HL-60/S4 (cell line): ENCODE measurements at regions not wholly inside any gene's neighbourhood (a gene's known extent, or its start where the extent isn't known, plus 50 kb on each side); places are given as distances from the start of the nearest gene placed in this dataset.

ENCODE experiments used
- in situ Hi-C: fragments of 300-500 bp; cut with MboI; formaldehyde crosslinking; loops from 2 replicates; pipeline ENCODE4 v1.14.3; 2022; ENCODE audit warnings: low sequenced_read_pairs

DNA sequence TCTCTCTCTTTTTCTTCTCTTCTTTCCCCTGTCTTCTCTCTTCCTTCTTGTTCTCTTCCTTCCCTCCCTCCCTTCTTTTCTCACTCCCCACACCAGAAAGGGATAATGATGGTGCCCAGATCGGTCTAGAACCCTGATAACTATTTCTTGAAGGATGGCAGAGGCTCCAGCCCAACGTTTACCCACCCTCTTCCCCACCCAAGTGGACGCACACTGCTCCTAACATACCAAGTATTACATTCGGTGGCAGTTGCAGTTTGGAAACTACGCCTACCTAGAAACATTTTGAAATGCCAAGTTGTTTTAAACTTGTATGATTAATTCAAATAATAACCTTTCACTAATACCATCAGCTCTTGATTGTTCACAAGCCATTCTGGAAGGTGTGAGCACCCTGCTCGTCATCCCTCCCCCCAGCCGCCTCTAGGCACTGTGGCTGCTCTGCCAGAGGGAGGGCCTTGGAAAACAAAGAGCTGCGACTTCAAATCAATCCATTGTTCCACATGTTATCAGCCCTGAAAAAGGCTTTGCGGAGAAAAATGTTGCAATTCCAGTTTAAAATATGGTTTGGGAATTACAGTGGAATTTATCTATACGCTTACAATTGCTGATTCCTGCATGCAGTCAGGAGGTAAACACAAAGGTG lies 1017.5 kb upstream of the TENM3 start:
- in situ Hi-C loops: no loop called here

DNA sequence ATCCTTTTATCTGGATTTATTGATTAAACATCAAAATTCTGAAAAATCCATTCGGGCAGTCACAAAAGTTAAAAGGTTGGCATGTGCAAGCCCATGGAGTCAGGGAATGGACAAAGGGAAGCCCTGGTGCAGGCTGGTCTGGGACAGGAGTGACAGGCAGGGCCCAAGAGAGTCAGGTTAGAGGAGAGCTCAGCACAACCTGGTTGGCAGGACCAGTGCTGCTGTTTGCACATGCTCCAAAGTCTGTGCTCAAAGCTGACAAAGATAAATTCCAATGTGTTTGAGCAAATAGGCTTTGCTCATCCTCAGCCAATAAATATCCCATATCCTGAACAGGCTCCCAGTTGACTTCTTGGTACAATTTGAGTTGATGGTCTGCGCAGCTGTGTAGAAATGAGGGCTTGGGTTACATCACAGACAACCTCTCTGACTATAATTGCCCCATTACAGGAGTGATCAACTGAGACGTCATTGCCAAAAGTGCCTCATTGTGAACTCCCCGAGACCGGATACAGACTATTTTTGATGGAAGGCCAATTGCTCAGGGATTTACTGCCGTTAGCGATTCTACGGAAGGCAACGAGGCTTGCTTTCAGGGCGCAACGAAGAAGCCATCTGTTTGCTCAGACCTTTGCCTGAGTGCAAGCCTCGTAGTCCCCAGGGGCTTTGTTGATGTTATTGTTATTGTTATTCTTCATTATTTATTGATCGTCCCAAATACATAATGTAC lies 1008.1 kb upstream of the TENM3 start:
- in situ Hi-C loops: no loop called here

DNA sequence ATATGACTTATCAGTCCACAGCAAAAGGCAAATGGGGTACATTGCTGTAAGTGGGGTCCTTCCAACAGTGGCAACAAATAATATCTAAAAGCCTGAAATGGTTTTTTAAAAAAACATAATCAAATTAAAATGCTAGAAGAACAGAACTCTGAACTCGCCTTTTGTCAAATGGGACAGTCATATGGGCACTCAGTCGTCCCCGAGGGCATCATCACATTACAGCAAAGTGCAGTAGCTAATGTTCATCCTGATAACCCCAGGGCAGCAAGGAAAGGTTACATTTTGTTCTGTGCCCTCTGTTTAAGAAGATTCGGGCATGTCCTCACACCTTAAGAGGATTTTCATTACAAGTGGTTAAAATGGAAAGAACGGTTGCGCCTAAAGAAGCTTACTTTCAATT lies 997.9 kb upstream of the TENM3 start:
- in situ Hi-C loops: no loop called here

DNA sequence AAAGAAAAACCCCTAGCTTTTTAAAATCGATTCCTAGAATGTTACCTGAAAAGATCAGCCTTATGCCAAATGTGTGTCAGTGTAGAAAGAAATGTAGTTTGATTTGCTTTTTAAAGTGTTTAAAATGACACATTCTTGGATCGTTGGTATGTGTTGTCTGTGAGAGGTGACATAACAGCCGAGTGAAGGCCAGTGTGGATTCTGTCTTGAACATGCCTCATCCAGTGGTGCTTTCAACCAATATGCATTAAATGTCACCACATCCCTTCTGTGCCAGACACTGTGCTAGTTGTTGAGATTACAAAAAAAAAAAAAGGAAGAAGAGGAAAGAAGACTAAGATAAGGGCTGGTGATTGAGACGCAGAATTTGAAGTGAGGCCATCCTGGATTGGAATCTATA lies 994.2 kb upstream of the TENM3 start:
- in situ Hi-C loops: no loop called here

DNA sequence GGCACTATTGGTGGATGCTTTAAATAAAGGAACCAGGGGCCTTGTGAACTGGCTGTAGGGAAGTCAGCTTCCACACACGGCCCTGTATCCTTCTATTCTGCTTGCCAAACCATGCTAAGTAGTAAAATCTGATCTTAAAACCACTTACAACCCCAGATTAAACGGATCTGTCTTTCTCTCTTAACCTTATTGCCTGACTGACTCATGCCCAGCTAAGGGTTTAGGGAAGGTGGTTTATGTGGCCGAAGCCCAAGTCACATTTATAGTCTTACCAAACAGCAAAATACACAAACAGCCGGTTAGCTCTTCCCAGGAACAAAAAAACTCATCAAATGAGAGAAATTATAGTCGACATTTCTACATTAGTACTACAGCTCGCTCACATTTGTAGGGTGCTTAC lies 988.4 kb upstream of the TENM3 start:
- in situ Hi-C loops: no loop called here

DNA sequence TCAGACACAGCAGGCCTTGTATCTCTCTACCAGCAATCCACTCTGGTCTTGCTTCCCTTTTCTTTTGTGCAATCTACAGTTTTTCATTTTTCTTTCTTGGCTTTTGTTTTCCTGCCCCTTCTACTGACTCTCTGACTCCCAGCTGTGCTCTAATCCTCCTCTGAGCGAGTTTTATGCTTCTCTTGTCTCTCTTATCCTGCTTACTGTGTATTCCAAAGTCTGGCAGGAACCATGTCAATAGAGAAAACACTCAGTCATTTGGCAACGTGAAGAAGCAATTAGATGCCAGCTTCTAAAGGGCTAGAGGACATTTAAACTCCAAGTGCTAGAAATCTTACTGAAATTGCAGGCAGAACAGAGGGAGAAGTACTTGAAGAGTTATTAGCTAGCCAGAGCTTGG lies 984.6 kb upstream of the TENM3 start:
- in situ Hi-C loops: no loop called here

DNA sequence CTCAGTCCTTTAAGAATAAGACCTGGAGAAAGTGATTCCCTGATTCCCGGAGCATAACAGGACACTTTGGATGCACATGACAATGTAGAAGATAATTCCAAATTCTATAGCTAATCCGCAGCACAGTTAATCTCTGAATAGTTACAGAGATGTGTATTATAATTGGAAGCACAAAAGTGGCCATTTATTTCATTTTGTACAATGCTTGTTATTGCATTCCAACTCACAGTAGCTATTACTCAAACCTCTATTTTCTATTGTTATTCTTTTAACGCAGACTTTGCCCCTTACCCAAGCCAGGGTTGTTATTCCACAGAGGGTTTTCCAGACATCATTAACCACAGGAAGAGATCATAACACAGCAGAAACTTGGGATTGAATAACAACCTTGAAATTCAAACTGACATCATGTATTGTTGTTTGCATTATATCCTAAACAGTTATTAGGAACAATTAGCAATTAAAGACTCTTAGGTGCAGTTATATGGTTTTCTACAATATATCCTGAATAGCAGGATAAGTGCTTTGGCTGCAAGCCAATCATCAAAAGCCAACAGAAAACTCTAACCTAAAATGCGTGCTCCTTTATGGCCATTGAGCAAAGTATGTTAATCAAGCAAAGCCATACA lies 984.0 kb upstream of the TENM3 start:
- in situ Hi-C loops: no loop called here

DNA sequence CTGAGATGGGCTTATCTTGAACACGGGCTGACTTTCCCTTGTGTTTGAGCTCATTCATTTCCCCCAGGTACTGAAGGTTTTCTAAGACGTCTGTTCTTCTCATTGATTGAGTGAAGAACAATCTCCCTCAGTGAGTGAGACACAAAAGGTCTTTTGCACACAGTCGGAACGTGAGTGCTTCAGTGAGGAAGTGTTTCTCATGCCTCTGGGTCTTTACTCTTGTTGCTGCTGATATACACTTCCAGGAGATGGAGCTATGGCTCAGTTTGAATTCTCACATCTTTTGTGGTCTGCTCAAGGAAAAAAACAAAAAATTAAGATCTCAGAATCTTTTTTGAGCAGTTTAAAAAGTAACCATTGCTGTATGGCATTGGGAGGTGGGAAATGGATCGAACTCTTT lies 981.9 kb upstream of the TENM3 start:
- in situ Hi-C loops: no loop called here

DNA sequence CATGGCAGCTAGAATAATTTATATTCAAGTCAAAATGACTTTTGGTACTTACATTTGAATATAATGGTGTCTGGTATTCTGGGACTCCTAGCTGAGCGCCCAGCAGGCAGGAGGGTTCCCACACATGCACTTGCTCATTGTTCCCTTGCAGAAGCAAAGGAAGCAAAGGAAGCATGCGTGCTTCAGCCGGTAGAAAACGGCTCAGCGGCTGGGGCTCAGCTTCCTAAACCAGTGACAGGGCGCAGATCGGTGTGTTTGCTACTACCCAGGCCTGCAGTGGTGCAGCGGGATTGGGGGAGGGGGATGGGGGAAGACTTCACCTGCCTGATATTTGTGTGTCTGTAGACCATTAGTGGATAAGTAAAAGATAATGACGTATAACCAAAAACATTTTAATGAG lies 978.3 kb upstream of the TENM3 start:
- in situ Hi-C loops: no loop called here

DNA sequence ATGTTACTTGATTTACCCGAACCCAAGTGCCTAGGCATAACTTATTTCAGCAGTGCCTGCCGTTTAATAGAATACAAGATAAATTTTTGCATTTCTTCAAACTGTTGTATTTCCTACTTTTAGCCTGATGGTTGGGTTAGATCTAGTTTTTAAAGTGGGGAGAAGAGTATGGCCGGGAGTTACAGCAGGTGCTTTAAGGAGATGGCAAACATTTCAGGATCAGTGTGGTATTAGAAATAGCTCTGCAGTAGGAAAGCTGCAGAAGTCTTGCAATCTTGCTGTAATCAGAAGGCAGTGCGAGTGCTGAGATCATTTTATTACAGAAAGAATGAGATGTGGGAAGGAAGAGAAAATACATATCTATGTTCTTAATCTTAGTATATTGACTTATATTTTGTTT lies 977.8 kb upstream of the TENM3 start:
- in situ Hi-C loops: no loop called here

DNA sequence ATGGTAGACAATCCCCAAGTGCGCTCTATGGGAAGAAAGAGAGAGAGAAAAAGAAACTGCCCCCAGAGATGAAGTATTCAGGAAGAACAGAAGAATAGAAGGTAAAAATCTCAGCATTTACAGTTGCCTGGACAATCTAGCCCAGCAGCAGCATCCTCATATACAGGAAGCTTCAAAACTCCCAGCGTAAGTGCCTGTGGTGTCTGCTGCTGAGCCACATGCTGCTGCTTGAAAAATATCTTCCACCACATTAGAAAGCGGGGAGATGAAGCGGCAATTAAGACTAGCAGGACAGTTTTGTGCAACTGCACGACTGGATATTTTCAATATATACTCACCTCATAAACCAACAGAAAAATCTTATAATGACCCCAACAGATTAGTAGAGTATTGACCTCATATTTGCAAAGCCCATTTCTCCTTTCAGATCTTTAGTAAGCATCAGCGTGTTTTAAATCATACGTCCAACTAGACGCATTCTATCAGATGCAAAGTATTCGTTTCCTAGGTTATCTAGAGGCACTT lies 972.0 kb upstream of the TENM3 start:
- in situ Hi-C loops: no loop called here

DNA sequence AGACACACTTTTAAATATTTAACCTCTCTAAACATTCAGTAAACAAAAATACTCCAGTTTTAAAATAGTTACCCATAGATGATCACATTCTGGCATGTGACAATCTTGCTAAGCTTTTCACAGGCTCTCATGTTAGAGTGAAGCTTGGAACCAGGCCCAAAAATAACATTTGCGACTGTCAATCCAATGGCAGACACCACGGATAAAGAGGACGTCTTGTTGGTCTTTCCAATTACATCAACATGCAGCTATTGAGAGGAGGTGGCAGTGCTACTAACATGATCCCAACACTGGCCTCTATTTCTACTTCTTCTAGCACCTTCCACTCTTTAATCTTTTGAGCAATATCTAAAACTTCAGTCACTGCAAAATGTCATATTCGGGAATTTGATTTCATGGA lies 970.8 kb upstream of the TENM3 start:
- in situ Hi-C loops: no loop called here

DNA sequence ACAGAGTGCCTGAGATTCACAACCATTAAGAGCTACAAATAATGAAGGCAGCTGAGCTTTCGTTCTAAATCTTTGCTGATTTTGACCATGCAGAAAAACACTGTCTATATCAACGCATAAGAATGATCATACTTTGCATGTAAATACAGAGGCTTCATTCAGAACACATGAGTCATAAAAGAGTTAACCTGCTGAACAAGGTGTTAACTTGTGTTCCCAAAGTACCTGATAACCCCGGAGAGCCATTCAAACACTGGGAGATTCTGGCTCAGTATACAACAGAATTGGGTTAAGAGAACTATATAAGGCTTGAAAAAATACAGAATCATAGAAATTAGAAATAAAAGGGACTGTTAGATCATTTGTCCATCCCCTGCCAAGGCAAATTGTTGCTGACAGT lies 964.3 kb upstream of the TENM3 start:
- in situ Hi-C loops: no loop called here

DNA sequence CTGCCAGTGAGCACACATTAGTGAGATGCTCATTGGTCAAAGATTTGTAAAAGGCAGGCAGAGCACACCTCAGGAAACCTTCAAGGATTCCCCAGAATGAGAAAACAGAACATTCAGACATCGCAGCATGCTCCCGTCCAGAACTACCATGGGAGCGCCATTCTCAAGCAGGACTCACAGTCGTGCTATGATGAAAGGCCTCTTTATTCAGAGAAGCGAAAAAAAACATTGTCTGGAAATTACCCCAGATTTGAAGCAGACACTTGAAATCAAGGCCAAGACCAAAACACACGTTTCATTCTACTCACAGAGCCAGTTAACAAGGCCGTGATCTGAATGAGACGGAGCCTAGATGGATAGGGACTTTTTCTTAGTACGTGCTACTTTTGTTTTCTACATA lies 961.8 kb upstream of the TENM3 start:
- in situ Hi-C loops: no loop called here

DNA sequence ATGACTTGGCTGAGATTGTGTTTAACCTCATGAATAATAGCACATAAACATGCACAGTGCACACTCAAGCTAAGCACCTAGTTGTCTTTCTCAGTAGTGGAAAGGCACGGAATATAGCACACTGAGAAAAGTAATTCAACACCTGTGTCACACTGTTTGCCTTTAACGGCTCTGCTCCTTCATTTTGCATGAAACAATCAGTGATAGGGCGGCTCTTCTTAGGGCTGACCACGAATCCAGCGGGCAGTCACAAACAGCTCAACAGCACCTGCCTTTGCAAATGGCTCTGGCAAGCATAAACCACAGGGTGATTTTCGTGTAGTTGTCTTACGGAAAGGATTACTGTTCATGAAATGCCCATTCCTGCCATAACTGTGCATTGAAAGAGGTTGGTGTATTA lies 954.0 kb upstream of the TENM3 start:
- in situ Hi-C loops: no loop called here

DNA sequence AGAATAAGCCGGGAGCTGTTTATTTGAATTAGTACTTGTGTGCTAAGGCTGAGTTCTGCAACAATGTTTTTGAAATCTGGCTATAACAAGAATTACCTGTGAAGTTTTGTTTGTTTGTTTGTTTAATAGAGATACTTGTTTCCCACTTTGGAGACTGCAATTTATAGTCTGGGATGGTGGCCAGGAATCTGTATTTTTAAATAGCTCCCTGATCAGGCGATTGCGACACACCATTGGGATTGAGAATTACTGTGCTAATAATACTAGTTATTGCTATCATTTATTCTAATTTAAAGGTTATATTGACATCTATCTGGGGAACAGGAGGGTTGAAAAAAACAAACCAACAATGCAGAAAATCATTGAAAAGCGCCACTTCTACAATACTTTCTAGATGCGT lies 951.6 kb upstream of the TENM3 start:
- in situ Hi-C loops: no loop called here

DNA sequence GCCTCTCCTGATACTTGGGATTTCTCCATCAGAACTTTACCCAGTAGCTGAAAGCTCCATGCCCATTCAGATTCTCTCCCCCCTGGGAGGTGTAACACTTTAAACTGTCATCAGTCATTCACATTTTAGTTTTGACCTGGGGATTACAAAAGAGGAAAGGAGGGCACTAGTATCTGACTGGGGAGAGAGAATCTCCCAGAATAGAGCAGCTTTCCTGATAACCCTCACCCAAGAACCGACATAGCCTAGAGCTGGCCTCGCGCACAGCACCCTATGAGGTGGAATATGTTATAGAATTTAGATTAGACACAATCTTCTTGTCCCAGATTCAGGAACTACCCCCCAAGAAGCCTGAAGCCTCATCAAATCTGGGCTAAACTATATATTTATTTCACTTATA lies 950.2 kb upstream of the TENM3 start:
- in situ Hi-C loops: no loop called here

DNA sequence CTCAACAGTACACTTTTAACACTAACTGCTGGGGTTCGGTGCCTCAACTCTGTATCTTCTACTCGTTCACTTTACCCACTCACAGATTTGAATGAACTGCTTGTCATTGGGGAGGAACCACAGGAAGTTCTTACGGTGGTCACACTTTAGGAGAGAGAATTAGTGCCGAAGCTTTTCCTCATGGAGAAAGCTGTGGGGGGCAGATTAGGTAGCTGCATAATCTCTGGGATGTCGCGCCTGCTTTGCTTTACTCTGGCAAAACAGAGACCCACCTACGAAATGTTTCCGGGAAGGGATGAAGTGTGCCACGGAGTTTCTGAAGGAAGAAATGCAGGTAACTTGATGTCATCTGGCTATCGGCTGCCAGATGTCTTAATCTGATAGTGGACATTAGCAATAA lies 949.7 kb upstream of the TENM3 start:
- in situ Hi-C loops: no loop called here

DNA sequence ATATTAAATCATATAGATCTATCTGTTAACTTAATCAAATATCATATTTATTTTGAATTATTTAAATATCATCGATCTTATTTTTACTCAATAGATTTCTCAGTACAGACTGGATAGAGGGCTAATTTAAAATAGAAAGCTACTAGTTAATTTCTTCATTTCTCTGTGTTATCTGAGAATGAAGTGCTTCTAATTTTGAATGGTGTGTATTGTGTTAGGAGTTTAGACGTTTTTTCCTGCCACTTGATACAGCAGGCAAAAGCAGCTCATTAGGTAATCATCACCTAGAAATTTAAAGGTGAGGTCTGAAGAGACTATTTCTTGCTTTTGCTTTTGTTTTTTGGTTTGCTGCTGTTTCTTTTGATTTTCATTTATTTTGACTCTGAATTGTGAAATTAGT lies 948.8 kb upstream of the TENM3 start:
- in situ Hi-C loops: no loop called here

DNA sequence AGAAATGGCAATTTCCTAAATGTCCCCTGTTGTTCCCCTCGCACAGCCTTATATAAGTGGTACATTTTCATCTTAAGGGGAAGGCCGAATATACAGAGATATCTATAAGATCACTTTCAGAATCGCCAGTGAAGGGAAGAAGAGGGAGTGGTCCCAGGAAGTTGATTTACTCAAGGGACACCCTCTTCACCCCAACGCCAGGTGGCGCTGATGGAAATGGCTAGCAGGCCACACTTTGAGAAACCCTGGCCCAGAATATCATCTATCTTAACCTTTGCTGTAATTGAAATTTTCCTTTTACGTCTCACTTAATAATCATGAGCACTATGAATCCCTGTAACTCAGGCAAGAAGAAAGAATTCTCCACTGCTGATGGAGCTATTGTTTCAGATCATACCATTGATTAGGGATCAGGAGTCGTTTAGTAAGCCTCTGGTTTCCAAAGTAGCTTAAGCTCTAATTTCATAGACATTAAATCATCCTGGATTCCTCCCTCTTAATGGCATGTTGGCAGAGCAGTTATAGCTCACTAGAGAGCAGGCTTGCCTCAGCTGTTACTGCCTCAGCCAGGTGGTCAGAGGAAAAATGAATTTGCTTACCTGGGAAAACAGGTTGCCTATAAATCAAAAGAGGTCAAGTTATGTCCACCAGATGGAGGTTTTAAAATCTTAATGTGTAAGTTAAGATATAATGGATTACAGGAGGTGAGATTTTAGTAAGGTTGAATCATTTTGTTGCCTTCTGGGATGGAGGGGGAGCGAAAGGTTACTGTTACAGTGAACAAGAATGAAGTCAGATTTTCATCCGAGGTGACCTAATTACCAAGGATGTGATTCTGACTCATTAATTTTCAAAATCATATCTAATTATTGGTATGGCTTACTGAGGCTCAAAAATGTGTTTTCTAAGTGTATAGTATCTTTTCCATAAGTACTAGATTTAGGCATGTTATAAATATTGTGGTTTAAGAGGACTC lies 941.2 kb upstream of the TENM3 start:
- in situ Hi-C loops: no loop called here

DNA sequence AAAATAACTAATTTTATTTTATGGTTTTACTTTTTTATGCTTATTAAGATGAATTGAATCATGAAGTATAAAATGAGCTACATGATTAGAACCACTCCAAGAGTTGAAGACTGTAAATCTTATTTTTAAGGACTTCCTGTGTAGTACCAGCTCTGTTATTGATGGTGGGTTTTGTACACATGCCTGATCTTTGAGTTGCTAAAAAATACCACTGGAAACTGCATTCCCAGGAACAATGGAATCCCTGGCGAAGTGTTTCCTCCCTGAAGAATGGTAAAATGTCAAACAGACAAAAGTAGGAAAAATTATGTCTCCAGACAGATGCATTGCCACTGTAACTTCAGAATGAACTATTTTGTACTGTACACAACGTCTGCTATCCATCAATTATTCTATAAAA lies 935.4 kb upstream of the TENM3 start:
- in situ Hi-C loops: no loop called here
